ENCODE measurements at regions not wholly inside any gene's neighbourhood (a gene's known extent, or its start where the extent isn't known, plus 50 kb on each side); places are given as distances from the start of the nearest gene placed in this dataset.

GRCh38 chr12:91902860-91903683 lies 242.6 kb downstream of the BTG1 start:
- TF ChIP-seq CTCF (IDR thresholded peaks at IDR 0.05; ENCODE audit: insufficient read depth, low read length, poor library complexity, severe bottlenecking) = no peak
- H3K27me3 ChIP-seq (ENCODE audit: control insufficient read depth, insufficient read depth, low read length) = no peaks in the 10 kb centered on the region
- no peak for DNase-seq (ENCODE audit: low read depth)

GRCh38 chr12:91901381-91902074 lies 244.1 kb downstream of the BTG1 start:
- Histone ChIP-seq H3K36me3 (ENCODE audit: control insufficient read depth, insufficient read depth, low read length) (no peaks in the 10 kb centered on the region), H3K27me3 (ENCODE audit: control insufficient read depth, insufficient read depth, low read length) (no peaks in the 10 kb centered on the region), H3K4me3 (ENCODE audit: low read depth, low read length) (no peak overlapping the region)
- TF ChIP-seq CTCF (IDR thresholded peaks at IDR 0.05; ENCODE audit: insufficient read depth, low read length, poor library complexity, severe bottlenecking) = no peak
- DNase-seq (ENCODE audit: low read depth) = no peak

More at GRCh38 chr12:91902860-91903683, 242.6 kb downstream of the BTG1 start:
- no peaks in the 10 kb centered on the region for H3K36me3 ChIP-seq (ENCODE audit: control insufficient read depth, insufficient read depth, low read length)
- H3K4me3 ChIP-seq (ENCODE audit: low read depth, low read length) = no peak overlapping the region

- H3K36me3 ChIP-seq (ENCODE audit: control insufficient read depth, insufficient read depth, low read length) = no peaks in the 10 kb centered on the region
- no peak overlapping the region for H3K4me3 ChIP-seq (ENCODE audit: low read depth, low read length)
- TF ChIP-seq CTCF (IDR thresholded peaks at IDR 0.05; ENCODE audit: insufficient read depth, low read length, poor library complexity, severe bottlenecking) = no peak
- no peaks in the 10 kb centered on the region for H3K27me3 ChIP-seq (ENCODE audit: control insufficient read depth, insufficient read depth, low read length)
- no peak for DNase-seq (ENCODE audit: low read depth)
Measured at GRCh38 chr12:91900971-91901370, 244.7 kb downstream of the BTG1 start.

GRCh38 chr12:91899056-91899455 lies 246.6 kb downstream of the BTG1 start:
- Histone ChIP-seq H3K36me3 (ENCODE audit: control insufficient read depth, insufficient read depth, low read length) (no peaks in the 10 kb centered on the region), H3K27me3 (ENCODE audit: control insufficient read depth, insufficient read depth, low read length) (no peaks in the 10 kb centered on the region), H3K4me3 (ENCODE audit: low read depth, low read length) (no peak overlapping the region)
- no peak for DNase-seq (ENCODE audit: low read depth)
- no peak for TF ChIP-seq CTCF (IDR thresholded peaks at IDR 0.05; ENCODE audit: insufficient read depth, low read length, poor library complexity, severe bottlenecking)

GRCh38 chr12:91897025-91897515 lies 248.6 kb downstream of the BTG1 start:
- Histone ChIP-seq H3K4me3 (ENCODE audit: low read depth, low read length) (no peak overlapping the region), H3K36me3 (ENCODE audit: control insufficient read depth, insufficient read depth, low read length) (no peaks in the 10 kb centered on the region), H3K27me3 (ENCODE audit: control insufficient read depth, insufficient read depth, low read length) (no peaks in the 10 kb centered on the region)
- no peak for DNase-seq (ENCODE audit: low read depth)
- TF ChIP-seq CTCF (IDR thresholded peaks at IDR 0.05; ENCODE audit: insufficient read depth, low read length, poor library complexity, severe bottlenecking) = no peak
